ENCODE measurements at regions not wholly inside any gene's neighbourhood (a gene's known extent, or its start where the extent isn't known, plus 50 kb on each side); places are given as distances from the start of the nearest gene placed in this dataset.
A peak's percentile ranks its signal among the peaks of the same experiment; 100 is the strongest.

DNA sequence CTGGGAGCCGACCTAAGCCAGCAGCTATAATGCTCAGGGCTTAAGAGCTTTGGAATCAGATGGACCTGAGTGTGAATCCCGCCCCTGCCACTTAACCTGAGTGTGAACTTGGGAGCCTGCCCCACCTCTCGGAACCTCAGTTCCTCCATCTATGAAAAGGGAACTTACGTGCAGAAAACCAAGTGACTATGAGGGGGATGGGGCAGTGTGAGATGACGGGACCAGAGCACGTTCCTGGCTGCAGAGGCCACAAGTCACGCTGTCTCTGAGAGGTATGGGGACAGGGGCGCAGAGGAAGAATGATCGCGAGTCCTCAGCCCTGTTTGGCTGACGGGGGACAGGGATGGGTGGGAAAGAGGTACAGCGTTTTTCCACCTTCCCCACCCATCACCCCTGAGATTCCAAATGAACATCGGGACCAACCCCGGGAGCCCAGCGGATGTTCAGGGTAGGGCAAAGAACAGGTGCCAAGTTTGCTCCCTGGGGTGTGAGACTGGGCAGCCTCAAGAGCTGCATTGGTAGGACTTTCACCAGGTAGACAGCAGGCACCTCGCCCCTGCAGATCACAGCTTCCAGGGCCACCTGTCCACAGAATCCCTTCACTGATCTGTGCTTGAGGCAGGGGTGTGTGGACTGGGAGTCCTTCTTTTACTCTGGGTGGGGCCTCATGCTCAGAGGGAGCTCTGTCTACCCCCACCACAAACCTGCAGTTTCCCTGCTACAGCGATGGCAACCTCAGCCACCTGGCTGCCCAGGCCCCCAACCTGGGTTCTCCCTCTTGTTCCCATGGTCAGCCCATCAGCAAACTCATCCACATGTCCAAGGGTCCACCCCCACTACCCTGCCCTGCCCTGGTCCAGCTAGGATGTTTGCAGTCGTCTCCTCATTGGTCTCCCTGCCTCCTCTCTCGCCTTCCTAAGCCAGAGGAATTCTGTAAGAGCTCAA is 85.8 kb downstream of the CEBPB start:
- TF ChIP-seq, protein P1, sequence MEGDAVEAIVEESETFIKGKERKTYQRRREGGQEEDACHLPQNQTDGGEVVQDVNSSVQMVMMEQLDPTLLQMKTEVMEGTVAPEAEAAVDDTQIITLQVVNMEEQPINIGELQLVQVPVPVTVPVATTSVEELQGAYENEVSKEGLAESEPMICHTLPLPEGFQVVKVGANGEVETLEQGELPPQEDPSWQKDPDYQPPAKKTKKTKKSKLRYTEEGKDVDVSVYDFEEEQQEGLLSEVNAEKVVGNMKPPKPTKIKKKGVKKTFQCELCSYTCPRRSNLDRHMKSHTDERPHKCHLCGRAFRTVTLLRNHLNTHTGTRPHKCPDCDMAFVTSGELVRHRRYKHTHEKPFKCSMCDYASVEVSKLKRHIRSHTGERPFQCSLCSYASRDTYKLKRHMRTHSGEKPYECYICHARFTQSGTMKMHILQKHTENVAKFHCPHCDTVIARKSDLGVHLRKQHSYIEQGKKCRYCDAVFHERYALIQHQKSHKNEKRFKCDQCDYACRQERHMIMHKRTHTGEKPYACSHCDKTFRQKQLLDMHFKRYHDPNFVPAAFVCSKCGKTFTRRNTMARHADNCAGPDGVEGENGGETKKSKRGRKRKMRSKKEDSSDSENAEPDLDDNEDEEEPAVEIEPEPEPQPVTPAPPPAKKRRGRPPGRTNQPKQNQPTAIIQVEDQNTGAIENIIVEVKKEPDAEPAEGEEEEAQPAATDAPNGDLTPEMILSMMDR (IDR thresholded peaks at IDR 0.05; ENCODE audit: low read depth, low read length) = no peak
- no peak for TF ChIP-seq MYC (IDR thresholded peaks at IDR 0.05; ENCODE audit: low read depth, low read length)
- TF ChIP-seq, protein P2, sequence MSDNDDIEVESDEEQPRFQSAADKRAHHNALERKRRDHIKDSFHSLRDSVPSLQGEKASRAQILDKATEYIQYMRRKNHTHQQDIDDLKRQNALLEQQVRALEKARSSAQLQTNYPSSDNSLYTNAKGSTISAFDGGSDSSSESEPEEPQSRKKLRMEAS (IDR thresholded peaks at IDR 0.05; ENCODE audit: low read depth, low read length) = no peak
- TF ChIP-seq POLR2A (IDR thresholded peaks at IDR 0.05; ENCODE audit: extremely low read depth, insufficient read length) = no peak
- DNase-seq (ENCODE audit: low read depth) = peak; percentile 65
- H3K4me3 ChIP-seq (ENCODE audit: low read depth, low read length) = no peak overlapping the region

DNA sequence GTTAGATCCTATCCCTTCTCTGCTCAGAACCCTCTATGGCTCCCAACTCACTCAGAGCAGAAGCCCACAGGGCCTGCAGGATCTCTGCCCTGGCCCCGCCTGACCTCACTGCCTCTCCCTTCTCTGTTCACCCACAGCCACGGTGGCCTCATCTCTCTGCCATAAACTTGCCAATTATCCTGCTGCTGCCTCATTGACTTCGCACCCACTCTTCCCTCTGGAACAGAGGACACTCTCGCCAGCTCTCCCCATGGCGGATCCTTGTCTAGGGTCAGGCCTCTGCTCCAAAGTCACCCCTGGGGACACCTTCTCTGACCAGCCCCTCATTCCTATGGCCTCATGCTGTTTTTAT is 86.4 kb downstream of the CEBPB start:
- no peak overlapping the region for H3K4me3 ChIP-seq (ENCODE audit: low read depth, low read length)
- TF ChIP-seq POLR2A (IDR thresholded peaks at IDR 0.05; ENCODE audit: extremely low read depth, insufficient read length) = no peak
- TF ChIP-seq, protein P2 (IDR thresholded peaks at IDR 0.05; ENCODE audit: low read depth, low read length) = no peak
- no peak for TF ChIP-seq MYC (IDR thresholded peaks at IDR 0.05; ENCODE audit: low read depth, low read length)
- TF ChIP-seq, protein P1 (IDR thresholded peaks at IDR 0.05; ENCODE audit: low read depth, low read length) = no peak
- DNase-seq (ENCODE audit: low read depth) = no peak

DNA sequence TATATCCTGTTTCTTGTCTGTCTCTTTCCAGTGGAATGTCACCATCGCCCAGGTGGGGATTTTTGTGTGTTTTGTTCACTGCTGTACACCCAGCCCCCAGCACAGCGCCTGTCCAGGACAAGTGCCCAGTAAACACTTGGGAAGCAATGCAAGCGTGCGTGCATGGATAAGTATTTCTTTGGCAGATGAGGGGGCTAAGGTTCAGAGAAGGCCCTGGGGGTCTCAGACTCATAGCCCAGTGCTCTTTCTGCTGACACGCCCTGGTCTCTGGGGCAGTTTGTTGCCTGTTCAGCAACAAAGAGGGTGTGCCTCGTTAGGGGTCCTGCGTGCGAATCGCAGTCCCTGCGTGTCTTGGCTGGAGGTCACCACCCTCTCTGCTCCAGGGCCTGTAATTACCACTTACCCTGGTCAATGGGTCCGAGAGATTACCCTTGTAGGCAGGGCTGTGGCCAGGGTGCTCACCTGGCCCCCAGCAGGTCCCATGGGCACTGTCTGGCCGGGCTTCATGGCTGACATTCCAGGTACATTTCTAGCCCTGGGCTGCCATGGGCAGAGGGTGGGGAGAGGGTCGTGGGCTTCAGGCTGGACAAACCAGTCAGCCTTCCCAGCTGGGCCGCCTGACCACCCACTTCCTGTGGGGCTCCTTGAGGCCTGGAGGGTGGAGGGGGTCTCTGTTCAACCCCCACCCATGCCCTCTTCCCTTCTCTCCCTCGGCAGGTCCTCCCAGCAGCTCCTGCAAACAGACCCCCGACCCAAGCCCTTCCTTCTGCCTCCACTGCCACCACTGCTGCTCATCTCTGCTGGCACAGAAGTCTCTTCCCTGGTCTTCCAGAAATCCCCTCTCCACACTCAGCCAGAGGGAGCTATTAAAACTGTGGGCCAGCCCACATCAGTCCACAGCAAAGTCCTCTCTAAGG is 87.1 kb downstream of the CEBPB start:
- DNase-seq (ENCODE audit: low read depth) = no peak
- no peak overlapping the region for H3K4me3 ChIP-seq (ENCODE audit: low read depth, low read length)
- TF ChIP-seq POLR2A (IDR thresholded peaks at IDR 0.05; ENCODE audit: extremely low read depth, insufficient read length) (no peak), MYC (IDR thresholded peaks at IDR 0.05; ENCODE audit: low read depth, low read length) (no peak)
- TF ChIP-seq, protein P2 (IDR thresholded peaks at IDR 0.05; ENCODE audit: low read depth, low read length) = no peak
- TF ChIP-seq, protein P1 (IDR thresholded peaks at IDR 0.05; ENCODE audit: low read depth, low read length) = no peak

DNA sequence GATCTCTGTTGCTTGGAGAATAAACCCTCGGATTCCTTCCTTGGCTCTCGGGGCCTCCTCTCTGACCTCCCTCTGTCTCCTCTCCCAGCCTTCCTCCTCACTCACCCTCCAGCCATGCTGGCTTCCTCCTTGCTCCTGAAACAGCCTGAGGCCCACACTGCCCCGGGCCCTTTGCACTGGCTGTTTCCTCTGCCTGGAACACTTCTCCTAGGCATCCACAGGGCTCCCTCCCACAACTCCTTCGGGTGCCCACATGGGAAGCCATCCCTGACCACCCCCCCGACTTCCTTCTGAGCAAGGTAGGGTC is 87.7 kb downstream of the CEBPB start:
- TF ChIP-seq POLR2A (IDR thresholded peaks at IDR 0.05; ENCODE audit: extremely low read depth, insufficient read length) (no peak), MYC (IDR thresholded peaks at IDR 0.05; ENCODE audit: low read depth, low read length) (no peak)
- TF ChIP-seq, protein P1 (IDR thresholded peaks at IDR 0.05; ENCODE audit: low read depth, low read length) = no peak
- TF ChIP-seq, protein P2 (IDR thresholded peaks at IDR 0.05; ENCODE audit: low read depth, low read length) = no peak
- no peak overlapping the region for H3K4me3 ChIP-seq (ENCODE audit: low read depth, low read length)
- DNase-seq (ENCODE audit: low read depth) = no peak

DNA sequence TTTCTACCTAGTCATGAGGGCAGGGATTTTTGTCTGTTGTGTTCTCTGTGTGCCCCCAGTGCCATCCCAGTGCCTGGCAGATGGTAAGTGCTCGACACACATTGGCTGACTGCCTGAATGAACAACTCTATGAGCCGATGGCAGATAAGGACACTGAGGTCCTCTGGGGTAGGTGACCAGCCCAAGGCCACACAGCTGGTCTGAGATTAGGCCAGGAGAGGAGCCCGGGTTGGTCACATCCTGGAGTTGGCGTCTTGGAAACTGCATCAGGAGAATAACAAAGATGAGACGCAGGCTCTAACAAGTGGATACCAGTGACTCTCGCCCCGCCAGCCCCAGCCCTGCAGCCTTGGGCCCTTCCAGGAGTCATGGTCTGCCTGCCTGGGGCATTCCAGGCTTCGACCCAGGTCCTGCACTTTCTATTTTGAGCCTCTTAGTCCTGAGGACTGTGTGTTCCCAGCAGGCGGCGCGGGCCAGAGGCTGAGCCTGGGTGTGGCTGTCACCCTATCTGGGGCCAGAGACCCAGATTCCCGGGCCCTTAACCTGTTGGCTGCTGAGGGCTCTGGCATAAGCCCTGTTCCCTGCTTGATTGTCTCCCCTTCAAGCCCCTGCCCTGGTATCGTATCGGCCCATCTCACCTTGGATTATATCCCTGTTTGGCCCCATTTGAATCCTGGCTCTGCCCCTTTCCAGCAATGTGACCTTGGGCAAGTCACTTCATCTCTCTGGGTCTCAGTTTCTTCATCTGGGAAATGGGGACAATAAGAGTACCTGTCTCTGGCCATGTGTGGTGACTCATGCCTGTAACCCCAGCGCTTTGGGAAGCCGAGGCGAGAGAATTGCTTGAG is 88.3 kb downstream of the CEBPB start:
- TF ChIP-seq POLR2A (IDR thresholded peaks at IDR 0.05; ENCODE audit: extremely low read depth, insufficient read length) (no peak), MYC (IDR thresholded peaks at IDR 0.05; ENCODE audit: low read depth, low read length) (no peak)
- TF ChIP-seq, protein P1 (IDR thresholded peaks at IDR 0.05; ENCODE audit: low read depth, low read length) = no peak
- TF ChIP-seq, protein P2 (IDR thresholded peaks at IDR 0.05; ENCODE audit: low read depth, low read length) = no peak
- no peak for DNase-seq (ENCODE audit: low read depth)

More for the DNA sequence above, 88.3 kb downstream of the CEBPB start:
- no peak overlapping the region for H3K4me3 ChIP-seq (ENCODE audit: low read depth, low read length)

Measured in NB4 (cell line).